ENCODE measurements at regions not wholly inside any gene's neighbourhood (a gene's known extent, or its start where the extent isn't known, plus 50 kb on each side); places are given as distances from the start of the nearest gene placed in this dataset.
"Not testable (repeated sequence)": the region's sequence is repeated elsewhere in the genome, so short reads cannot be mapped to it uniquely, and the experiment has no call there.

- Histone ChIP-seq H3K9me3 (no peaks in the 10 kb centered on the region), H3K27me3 (no peaks in the 10 kb centered on the region), H3K36me3 (no peaks in the 10 kb centered on the region), H3K4me3 (no peak overlapping the region), H3K4me1 (peaks cover 0 to 27% (median 5%) of the 10 kb centered on the region in 3 donors), H3K27ac (peak overlapping the region; percentile 7 to 63 (median 39))
- TF ChIP-seq EP300 (IDR thresholded peaks at IDR 0.05) (no peak), POLR2AphosphoS5 (IDR thresholded peaks at IDR 0.05) (no peak), POLR2A (IDR thresholded peaks at IDR 0.05) (no peak)
- TF ChIP-seq, protein P1, sequence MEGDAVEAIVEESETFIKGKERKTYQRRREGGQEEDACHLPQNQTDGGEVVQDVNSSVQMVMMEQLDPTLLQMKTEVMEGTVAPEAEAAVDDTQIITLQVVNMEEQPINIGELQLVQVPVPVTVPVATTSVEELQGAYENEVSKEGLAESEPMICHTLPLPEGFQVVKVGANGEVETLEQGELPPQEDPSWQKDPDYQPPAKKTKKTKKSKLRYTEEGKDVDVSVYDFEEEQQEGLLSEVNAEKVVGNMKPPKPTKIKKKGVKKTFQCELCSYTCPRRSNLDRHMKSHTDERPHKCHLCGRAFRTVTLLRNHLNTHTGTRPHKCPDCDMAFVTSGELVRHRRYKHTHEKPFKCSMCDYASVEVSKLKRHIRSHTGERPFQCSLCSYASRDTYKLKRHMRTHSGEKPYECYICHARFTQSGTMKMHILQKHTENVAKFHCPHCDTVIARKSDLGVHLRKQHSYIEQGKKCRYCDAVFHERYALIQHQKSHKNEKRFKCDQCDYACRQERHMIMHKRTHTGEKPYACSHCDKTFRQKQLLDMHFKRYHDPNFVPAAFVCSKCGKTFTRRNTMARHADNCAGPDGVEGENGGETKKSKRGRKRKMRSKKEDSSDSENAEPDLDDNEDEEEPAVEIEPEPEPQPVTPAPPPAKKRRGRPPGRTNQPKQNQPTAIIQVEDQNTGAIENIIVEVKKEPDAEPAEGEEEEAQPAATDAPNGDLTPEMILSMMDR (IDR thresholded peaks at IDR 0.05) = no peak
- no peak for ATAC-seq
- WGBS, 2 donors (ENCODE audit: low coverage in 1 of 2) = 85 to 100% methylated on average over 1 to 2 of the region's 2 CpGs
Measured at GRCh38 chr11:66789097-66789890, 53.9 kb upstream of the RCE1 start.

GRCh38 chr11:66787934-66788758 lies 55.1 kb upstream of the RCE1 start:
- TF ChIP-seq EP300 (IDR thresholded peaks at IDR 0.05) (no peak), POLR2AphosphoS5 (IDR thresholded peaks at IDR 0.05) (peak; percentile 67), POLR2A (IDR thresholded peaks at IDR 0.05) (no peak)
- TF ChIP-seq, protein P1 (IDR thresholded peaks at IDR 0.05) = no peak
- peak; percentile 85 for ATAC-seq
- Histone ChIP-seq H3K4me1 (peaks cover 0 to 31% (median 5%) of the 10 kb centered on the region in 3 donors), H3K36me3 (no peaks in the 10 kb centered on the region), H3K27ac (peak overlapping the region; percentile 3 to 63 (median 34)), H3K9me3 (no peaks in the 10 kb centered on the region), H3K4me3 (no peak overlapping the region), H3K27me3 (no peaks in the 10 kb centered on the region)
- WGBS, 2 donors (ENCODE audit: low coverage in 1 of 2) = 10 to 32% methylated on average over 3 of the region's 3 CpGs

- H3K27me3 ChIP-seq = no peaks in the 10 kb centered on the region
- peaks cover 0 to 31% (median 5%) of the 10 kb centered on the region in 3 donors for H3K4me1 ChIP-seq
- H3K27ac ChIP-seq = peak overlapping the region in 3 of 4 donors; percentile 17 to 51 (median 45)
- ATAC-seq = no peak
- TF ChIP-seq, protein P1 (IDR thresholded peaks at IDR 0.05) = no peak
- TF ChIP-seq POLR2A (IDR thresholded peaks at IDR 0.05) = no peak
- TF ChIP-seq POLR2AphosphoS5 (IDR thresholded peaks at IDR 0.05) = peak; percentile 26
- no peaks in the 10 kb centered on the region for H3K36me3 ChIP-seq
- WGBS, 2 donors (ENCODE audit: low coverage in 1 of 2) = 9 to 27% methylated on average over 1 of the region's 1 CpG
- H3K9me3 ChIP-seq = no peaks in the 10 kb centered on the region
- H3K4me3 ChIP-seq = no peak overlapping the region
Measured at GRCh38 chr11:66784575-66784974, 55.6 kb upstream of the SPTBN2 start.

- TF ChIP-seq EP300 (IDR thresholded peaks at IDR 0.05) (no peak), POLR2A (IDR thresholded peaks at IDR 0.05) (no peak), POLR2AphosphoS5 (IDR thresholded peaks at IDR 0.05) (no peak)
- TF ChIP-seq, protein P1 (IDR thresholded peaks at IDR 0.05) = no peak
- H3K9me3 ChIP-seq = no peaks in the 10 kb centered on the region
- no peaks in the 10 kb centered on the region for H3K27me3 ChIP-seq
- ATAC-seq = no peak
- H3K36me3 ChIP-seq = no peaks in the 10 kb centered on the region
- 93 to 100% methylated on average over 1 of the region's 1 CpG for WGBS, 2 donors (ENCODE audit: low coverage in 1 of 2)
- H3K27ac ChIP-seq = no peak overlapping the region
- H3K4me3 ChIP-seq = no peak overlapping the region
- H3K4me1 ChIP-seq = peaks cover 0 to 15% (median 0%) of the 10 kb centered on the region in 3 donors
Measured at GRCh38 chr11:66782726-66783125, 53.7 kb upstream of the SPTBN2 start.

GRCh38 chr11:66779651-66780050 lies 50.6 kb upstream of the SPTBN2 start:
- not testable (repeated sequence) for H3K27me3 ChIP-seq, ATAC-seq, H3K27ac ChIP-seq, H3K4me3 ChIP-seq, H3K36me3 ChIP-seq, H3K9me3 ChIP-seq, H3K4me1 ChIP-seq
- WGBS, 2 donors (ENCODE audit: low coverage in 1 of 2) = 80 to 91% methylated on average over 1 to 3 of the region's 4 CpGs
